ENCODE measurements at regions not wholly inside any gene's neighbourhood (a gene's known extent, or its start where the extent isn't known, plus 50 kb on each side); places are given as distances from the start of the nearest gene placed in this dataset.

GRCh38 chr12:127943481-127944210 is 323.3 kb upstream of the TMEM132C start:
- Histone ChIP-seq H3K27ac (no peak overlapping the region), H3K27me3 (no peaks in the 10 kb centered on the region), H3K36me3 (no peaks in the 10 kb centered on the region), H3K9me3 (no peaks in the 10 kb centered on the region), H3K4me1 (no peaks in the 10 kb centered on the region), H3K4me3 (no peak overlapping the region)
- TF ChIP-seq CTCF (IDR thresholded peaks at IDR 0.05) (no peak), POLR2A (IDR thresholded peaks at IDR 0.05) (no peak)
- DNase-seq = no peak

- TF ChIP-seq CTCF (IDR thresholded peaks at IDR 0.05) (no peak), POLR2A (IDR thresholded peaks at IDR 0.05) (no peak)
- no peaks in the 10 kb centered on the region for H3K4me1 ChIP-seq
- DNase-seq = no peak
- H3K27me3 ChIP-seq = no peaks in the 10 kb centered on the region
- no peak overlapping the region for H3K27ac ChIP-seq
- H3K4me3 ChIP-seq = no peak overlapping the region
- no peaks in the 10 kb centered on the region for H3K9me3 ChIP-seq
- no peaks in the 10 kb centered on the region for H3K36me3 ChIP-seq
Measured at GRCh38 chr12:127944211-127944899, 322.6 kb upstream of the TMEM132C start.

GRCh38 chr12:127957001-127957660 is 309.8 kb upstream of the TMEM132C start:
- Histone ChIP-seq H3K4me1 (no peaks in the 10 kb centered on the region), H3K27me3 (no peaks in the 10 kb centered on the region), H3K27ac (no peak overlapping the region), H3K36me3 (no peaks in the 10 kb centered on the region), H3K9me3 (no peaks in the 10 kb centered on the region), H3K4me3 (no peak overlapping the region)
- TF ChIP-seq POLR2A (IDR thresholded peaks at IDR 0.05) = no peak
- TF ChIP-seq CTCF (IDR thresholded peaks at IDR 0.05) = no peak
- no peak for DNase-seq

GRCh38 chr12:127962303-127962702 is 304.7 kb upstream of the TMEM132C start:
- no peak overlapping the region for H3K4me3 ChIP-seq
- no peaks in the 10 kb centered on the region for H3K4me1 ChIP-seq
- no peaks in the 10 kb centered on the region for H3K27me3 ChIP-seq
- no peaks in the 10 kb centered on the region for H3K9me3 ChIP-seq
- no peaks in the 10 kb centered on the region for H3K36me3 ChIP-seq
- no peak overlapping the region for H3K27ac ChIP-seq
- no peak for DNase-seq
- TF ChIP-seq CTCF (IDR thresholded peaks at IDR 0.05) = no peak

- no peak for TF ChIP-seq CTCF (IDR thresholded peaks at IDR 0.05)
- TF ChIP-seq POLR2A (IDR thresholded peaks at IDR 0.05) = no peak
- H3K4me1 ChIP-seq = no peaks in the 10 kb centered on the region
- H3K4me3 ChIP-seq = no peak overlapping the region
- H3K27ac ChIP-seq = no peak overlapping the region
- DNase-seq = no peak
- H3K9me3 ChIP-seq = no peaks in the 10 kb centered on the region
- H3K27me3 ChIP-seq = no peaks in the 10 kb centered on the region
- H3K36me3 ChIP-seq = no peaks in the 10 kb centered on the region
Measured at GRCh38 chr12:127963933-127964332, 303.0 kb upstream of the TMEM132C start.
